ENCODE measurements at regions not wholly inside any gene's neighbourhood (a gene's known extent, or its start where the extent isn't known, plus 50 kb on each side); places are given as distances from the start of the nearest gene placed in this dataset.

- in situ Hi-C loops (cut with MboI; ENCODE audit: low sequenced_read_pairs): no loop called here
- no peak for ATAC-seq (ENCODE audit: low read depth)
Measured at GRCh38 chr10:76700241-76700640, 937.4 kb downstream of the KCNMA1 start.

More at GRCh38 chr10:76700241-76700640, 937.4 kb downstream of the KCNMA1 start:
- Histone ChIP-seq H3K27me3 (ENCODE audit: control insufficient read depth, insufficient read depth, low read length) (no peaks in the 10 kb centered on the region), H3K36me3 (ENCODE audit: control insufficient read depth, insufficient read depth, low read length) (no peaks in the 10 kb centered on the region), H3K18ac (ENCODE audit: low read depth, low read length) (no peak overlapping the region), H2AK9ac (replicated peaks; ENCODE audit: low read depth, low read length, poor library complexity) (no peak overlapping the region), H4K8ac (ENCODE audit: low read depth in 2 of 2, low read length in 2 of 2) (no peak overlapping the region), H2AFZ (replicated peaks; ENCODE audit: low read length, poor library complexity) (no peak overlapping the region), H3K56ac (ENCODE audit: extremely low read depth, insufficient read depth, low read length) (no peak overlapping the region), H3K9ac (ENCODE audit: low read depth, low read length) (no peak overlapping the region), H4K91ac (ENCODE audit: insufficient read depth, low read depth, low read length) (no peak overlapping the region), H3K14ac (replicated peaks; ENCODE audit: low read depth, low read length) (no peak overlapping the region), H3K4me3 (ENCODE audit: insufficient read depth, low read depth, low read length) (no peak overlapping the region), H4K20me1 (ENCODE audit: insufficient read depth, low read length) (no peaks in the 10 kb centered on the region), H3K4me2 (ENCODE audit: low read depth, low read length) (no peak overlapping the region), H3K79me1 (ENCODE audit: low read depth in 1 of 2, low read length in 2 of 2) (no peaks in the 10 kb centered on the region), H2BK20ac (ENCODE audit: low read depth, low read length) (no peak overlapping the region), H3K23ac (ENCODE audit: low read depth, low read length) (no peak overlapping the region), H2BK15ac (ENCODE audit: low read depth, low read length) (no peak overlapping the region), H2BK5ac (ENCODE audit: low read depth, low read length, poor library complexity, severe bottlenecking) (no peak overlapping the region), H3K27ac (ENCODE audit: insufficient read depth, low read length) (no peak overlapping the region), H3K9me3 (ENCODE audit: control insufficient read depth, insufficient read depth, low read length) (peaks cover 2% of the 10 kb centered on the region; the same call in 1 of the 2 replicates), H2AK5ac (ENCODE audit: low read depth, low read length) (no peak overlapping the region), H3K4ac (ENCODE audit: low read depth, low read length) (no peak overlapping the region), H2BK120ac (ENCODE audit: low read depth, low read length) (no peak overlapping the region), H3K9me1 (ENCODE audit: insufficient read depth, low read length) (no peaks in the 10 kb centered on the region), H4K5ac (ENCODE audit: low read depth, low read length) (no peak overlapping the region), H3K4me1 (ENCODE audit: control insufficient read depth, insufficient read depth, low read length) (no peaks in the 10 kb centered on the region)
- dilution Hi-C loops (cut with HindIII; ENCODE audit: low sequenced_read_pairs, unreplicated experiment): no loop called here
- TF ChIP-seq MAFK (IDR thresholded peaks at IDR 0.05; ENCODE audit: low read depth, low read length) (peak; percentile 90), RFX5 (IDR thresholded peaks at IDR 0.05; ENCODE audit: low read depth, low read length) (no peak)
- intact Hi-C loops (cut with micrococcal nuclease): no loop called here
- no CpG with 5 or more reads among the region's 1 CpG for WGBS, 2 experiments (ENCODE audit: extremely low coverage in 2 of 2, insufficient read length in 1 of 2)
- ChIA-PET CTCF (no interaction called here), POLR2A (ENCODE audit: unreplicated experiment) (no interaction called here)
- DNase-seq: no peak
- BruUV-seq (replicated peaks): no TSS peak
